Retinal pigment epithelial cell (primary cell): ENCODE measurements at regions not wholly inside any gene's neighbourhood (a gene's known extent, or its start where the extent isn't known, plus 50 kb on each side); places are given as distances from the start of the nearest gene placed in this dataset.

Experiments used
- DNase-seq: peaks from one replicate; pipeline ENCODE4 v3.0.0-alpha.2; 2010; ENCODE audit warnings: low read depth
- H3K4me3 ChIP-seq: 2 replicates; pipeline ENCODE4 v1.5.1; 2011; ENCODE audit warnings: mild to moderate bottlenecking, low read length, control low read depth, moderate library complexity
- TF ChIP-seq, protein P1 (sequence below): conservative IDR thresholded peaks from 2 replicates; pipeline ENCODE4 v1.5.1; 2011; ENCODE audit warnings: low read depth, low read length, control low read depth, inconsistent platforms

GRCh38 chr2:15764683-15765011 lies 173.0 kb downstream of the DDX1 start:
- no peak overlapping the region for H3K4me3 ChIP-seq
- DNase-seq = no peak
- TF ChIP-seq, protein P1, sequence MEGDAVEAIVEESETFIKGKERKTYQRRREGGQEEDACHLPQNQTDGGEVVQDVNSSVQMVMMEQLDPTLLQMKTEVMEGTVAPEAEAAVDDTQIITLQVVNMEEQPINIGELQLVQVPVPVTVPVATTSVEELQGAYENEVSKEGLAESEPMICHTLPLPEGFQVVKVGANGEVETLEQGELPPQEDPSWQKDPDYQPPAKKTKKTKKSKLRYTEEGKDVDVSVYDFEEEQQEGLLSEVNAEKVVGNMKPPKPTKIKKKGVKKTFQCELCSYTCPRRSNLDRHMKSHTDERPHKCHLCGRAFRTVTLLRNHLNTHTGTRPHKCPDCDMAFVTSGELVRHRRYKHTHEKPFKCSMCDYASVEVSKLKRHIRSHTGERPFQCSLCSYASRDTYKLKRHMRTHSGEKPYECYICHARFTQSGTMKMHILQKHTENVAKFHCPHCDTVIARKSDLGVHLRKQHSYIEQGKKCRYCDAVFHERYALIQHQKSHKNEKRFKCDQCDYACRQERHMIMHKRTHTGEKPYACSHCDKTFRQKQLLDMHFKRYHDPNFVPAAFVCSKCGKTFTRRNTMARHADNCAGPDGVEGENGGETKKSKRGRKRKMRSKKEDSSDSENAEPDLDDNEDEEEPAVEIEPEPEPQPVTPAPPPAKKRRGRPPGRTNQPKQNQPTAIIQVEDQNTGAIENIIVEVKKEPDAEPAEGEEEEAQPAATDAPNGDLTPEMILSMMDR = no peak

DNA sequence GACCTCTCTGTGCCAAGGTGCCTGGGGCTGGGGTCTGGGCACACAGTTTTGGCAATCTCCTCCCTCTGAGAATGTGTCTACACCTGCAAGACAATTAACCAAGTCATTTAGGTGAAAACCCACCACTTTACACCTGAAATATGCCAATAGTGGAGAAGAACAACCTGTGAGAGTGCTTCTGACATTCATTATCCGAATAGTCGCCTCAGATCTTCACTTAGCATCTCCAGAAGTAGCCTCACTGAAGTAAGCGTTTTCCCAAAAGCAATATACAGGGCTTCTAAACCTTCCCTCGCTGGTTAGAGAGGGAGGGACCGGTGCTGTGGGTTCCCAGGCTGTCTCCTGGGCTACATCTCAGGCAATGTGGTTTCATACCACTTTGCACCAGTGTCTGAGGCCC lies 173.5 kb downstream of the DDX1 start:
- no peak overlapping the region for H3K4me3 ChIP-seq
- no peak for DNase-seq
- TF ChIP-seq, protein P1 = no peak

- TF ChIP-seq, protein P1 = no peak
- no peak overlapping the region for H3K4me3 ChIP-seq
- no peak for DNase-seq
Measured at GRCh38 chr2:15765686-15766302, 174.1 kb downstream of the DDX1 start.

DNA sequence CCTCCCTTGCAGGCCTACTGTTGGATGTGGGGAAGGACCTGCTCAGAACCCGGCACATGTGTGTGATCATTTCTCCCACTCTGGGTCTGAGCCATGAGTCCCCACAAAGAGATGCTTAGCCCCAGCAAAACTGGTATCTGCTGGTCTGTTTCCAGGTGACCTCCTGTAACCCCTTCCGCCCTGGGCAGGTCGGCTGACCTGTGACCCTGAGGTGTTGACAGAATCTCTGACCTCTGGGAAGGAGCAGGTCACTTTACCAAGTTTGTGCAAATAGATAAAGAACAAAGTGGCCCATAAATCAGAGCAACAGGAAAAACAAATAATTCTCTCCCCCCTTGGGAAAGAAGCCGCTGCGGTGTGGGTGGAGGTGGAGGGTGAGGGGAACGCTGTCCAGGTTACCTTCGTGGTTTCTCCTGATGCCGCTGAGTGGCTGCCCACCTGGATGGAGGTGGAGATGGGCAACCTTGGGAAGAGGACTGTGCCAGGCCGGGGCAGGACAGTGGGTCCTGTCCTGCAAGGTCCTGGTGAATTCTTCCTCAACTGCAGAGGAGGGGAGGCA lies 174.0 kb upstream of the MYCN start:
- DNase-seq = no peak
- TF ChIP-seq, protein P1 = no peak

DNA sequence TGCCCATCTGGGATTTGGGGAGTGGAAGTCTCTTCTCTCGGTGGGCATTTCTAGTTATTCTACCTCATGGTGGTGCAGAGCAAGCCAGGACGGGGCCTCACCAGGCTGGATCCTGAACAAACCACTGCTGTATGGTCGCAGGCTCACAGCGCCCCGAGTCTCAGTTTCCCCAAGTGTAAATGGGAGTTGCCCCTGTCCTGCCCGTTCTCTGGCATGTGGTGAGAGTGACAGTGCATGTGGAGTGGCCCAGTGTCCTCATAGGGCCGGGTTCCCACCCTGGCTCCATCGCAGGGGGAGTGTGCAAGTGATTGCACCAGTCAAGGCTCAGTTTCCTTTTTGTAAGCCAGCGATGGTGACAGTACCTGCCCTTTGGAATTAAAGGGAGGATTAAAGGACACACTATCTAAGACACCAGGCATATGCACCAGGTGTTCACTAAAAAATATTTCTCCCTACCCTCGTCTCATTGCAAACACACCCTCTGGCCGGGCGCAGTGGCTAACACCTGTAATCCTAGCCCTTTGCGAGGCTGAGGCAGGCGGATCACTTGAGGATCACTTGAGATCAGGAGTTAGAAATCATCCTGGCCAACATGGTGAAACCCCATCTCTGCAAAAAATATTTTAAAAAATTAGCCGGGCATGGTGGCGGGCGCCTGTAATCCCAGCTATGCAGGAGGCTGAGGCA lies 173.3 kb upstream of the MYCN start:
- no peak for DNase-seq
- H3K4me3 ChIP-seq = no peak overlapping the region
- TF ChIP-seq, protein P1 = no peak

More for the DNA sequence above, 174.0 kb upstream of the MYCN start:
- H3K4me3 ChIP-seq = no peak overlapping the region

DNA sequence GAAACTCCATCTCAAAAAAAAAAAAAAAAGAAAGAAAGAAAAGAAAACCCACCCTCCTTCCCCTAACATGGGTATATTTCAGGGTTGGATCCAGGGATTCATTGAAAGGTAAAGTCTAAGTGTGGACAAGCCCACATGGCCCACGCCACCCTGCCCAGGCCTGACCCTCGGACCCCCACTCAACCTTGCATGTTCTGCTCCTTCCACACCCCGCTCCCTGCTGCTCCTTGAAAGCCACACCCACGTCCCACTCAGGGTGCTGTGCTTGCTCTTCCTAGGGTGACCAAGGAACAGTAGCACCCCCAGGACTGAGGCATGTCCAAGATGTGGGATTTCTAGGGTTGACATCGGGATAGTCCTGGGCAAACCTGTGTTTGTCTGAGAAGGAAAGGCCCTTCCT lies 172.7 kb upstream of the MYCN start:
- no peak overlapping the region for H3K4me3 ChIP-seq
- no peak for DNase-seq
- TF ChIP-seq, protein P1 = no peak

DNA sequence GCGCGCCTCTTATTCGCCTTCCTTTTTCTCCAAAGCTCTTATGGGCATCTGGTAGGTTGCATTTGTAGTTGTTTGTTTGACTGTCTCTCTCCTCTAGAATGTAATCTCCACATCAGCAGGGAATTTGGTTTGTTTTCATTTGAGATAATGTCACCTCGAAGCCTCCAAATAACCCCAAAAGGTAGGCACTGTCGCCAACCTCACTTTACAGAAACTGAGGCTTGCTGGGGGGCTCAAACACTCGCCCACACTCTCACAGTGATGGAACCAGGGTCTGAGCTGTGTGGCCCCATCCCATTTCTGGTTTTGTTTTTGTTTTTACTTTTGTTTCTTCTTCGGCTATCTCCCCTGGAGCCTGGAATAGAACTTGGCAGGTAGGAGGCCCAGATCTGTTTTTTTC lies 172.2 kb upstream of the MYCN start:
- DNase-seq = no peak
- H3K4me3 ChIP-seq = no peak overlapping the region
- TF ChIP-seq, protein P1 = no peak
